ENCODE measurements at regions not wholly inside any gene's neighbourhood (a gene's known extent, or its start where the extent isn't known, plus 50 kb on each side); places are given as distances from the start of the nearest gene placed in this dataset.

- Histone ChIP-seq H3K9me3 (ENCODE audit: control insufficient read depth, insufficient read depth, low read depth, low read length) (no peaks in the 10 kb centered on the region), H3K4me3 (ENCODE audit: low read depth, low read length) (no peak overlapping the region), H3K36me3 (ENCODE audit: control insufficient read depth in 2 of 2, insufficient read depth in 1 of 2, low read length in 2 of 2) (no peaks in the 10 kb centered on the region), H3K27ac (ENCODE audit: extremely low read depth, low read depth, low read length) (no peak overlapping the region), H3K4me1 (ENCODE audit: control insufficient read depth, insufficient read depth, low read length) (no peaks in the 10 kb centered on the region)
- CTCF ChIA-PET: interaction anchor here (0.7 kb wide), 1 partner anchor 423 kb away, joined by 3 read pairs; no protein-coding TSS in a partner anchor
- TF ChIP-seq GLIS2 (tag by site-specific recombination; IDR thresholded peaks at IDR 0.05) (no peak), CTCF (tag by site-specific recombination; IDR thresholded peaks at IDR 0.05) (no peak), REPIN1 (tag by site-specific recombination; IDR thresholded peaks at IDR 0.05; ENCODE audit: low read depth) (no peak)
- POLR2A ChIA-PET: no interaction called here
Measured at GRCh38 chr7:109020251-109020650, 450.6 kb downstream of the DNAJB9 start.

- CTCF ChIA-PET: no interaction called here
- no peak overlapping the region for H3K4me3 ChIP-seq (ENCODE audit: low read depth, low read length)
Measured at GRCh38 chr7:109021390-109021789, 451.7 kb downstream of the DNAJB9 start.

GRCh38 chr7:109029866-109030265 is 460.2 kb downstream of the DNAJB9 start:
- Histone ChIP-seq H3K4me3 (ENCODE audit: low read depth, low read length) (no peak overlapping the region), H3K9me3 (ENCODE audit: control insufficient read depth, insufficient read depth, low read depth, low read length) (no peaks in the 10 kb centered on the region), H3K4me1 (ENCODE audit: control insufficient read depth, insufficient read depth, low read length) (no peaks in the 10 kb centered on the region), H3K27ac (ENCODE audit: extremely low read depth, low read depth, low read length) (no peak overlapping the region), H3K36me3 (ENCODE audit: control insufficient read depth in 2 of 2, insufficient read depth in 1 of 2, low read length in 2 of 2) (no peaks in the 10 kb centered on the region)
- POLR2A ChIA-PET: no interaction called here
- CTCF ChIA-PET: no interaction called here
- TF ChIP-seq ZNF596 (tag by site-specific recombination; IDR thresholded peaks at IDR 0.05) (no peak), ZBTB11 (tag by site-specific recombination; conservative IDR thresholded peaks at IDR 0.05; ENCODE audit: low read depth) (no peak), ZNF501 (tag by site-specific recombination; IDR thresholded peaks at IDR 0.05) (no peak), SALL2 (tag by site-specific recombination; IDR thresholded peaks at IDR 0.05; ENCODE audit: borderline replicate concordance) (no peak), ATF2 (tag by site-specific recombination; IDR thresholded peaks at IDR 0.05; ENCODE audit: low read depth) (no peak), ZNF843 (tag by site-specific recombination; IDR thresholded peaks at IDR 0.05) (no peak), ZNF473 (tag by site-specific recombination; IDR thresholded peaks at IDR 0.05) (no peak), ZNF114 (tag by site-specific recombination; IDR thresholded peaks at IDR 0.05) (no peak), SP7 (tag by site-specific recombination; IDR thresholded peaks at IDR 0.05) (no peak), ZNF776 (tag by site-specific recombination; IDR thresholded peaks at IDR 0.05; ENCODE audit: borderline replicate concordance) (no peak), PATZ1 (tag by site-specific recombination; IDR thresholded peaks at IDR 0.05) (no peak)

More at GRCh38 chr7:109021390-109021789, 451.7 kb downstream of the DNAJB9 start:
- H3K4me1 ChIP-seq (ENCODE audit: control insufficient read depth, insufficient read depth, low read length): no peaks in the 10 kb centered on the region
- no peaks in the 10 kb centered on the region for H3K9me3 ChIP-seq (ENCODE audit: control insufficient read depth, insufficient read depth, low read depth, low read length)
- no peak for TF ChIP-seq GLI2 (tag by site-specific recombination; IDR thresholded peaks at IDR 0.05; ENCODE audit: borderline replicate concordance, low read depth)
- TF ChIP-seq ZNF324 (tag by site-specific recombination; IDR thresholded peaks at IDR 0.05): no peak
- no peak for TF ChIP-seq ZNF837 (tag by site-specific recombination; IDR thresholded peaks at IDR 0.05)
- no peak for TF ChIP-seq ZNF580 (tag by site-specific recombination; IDR thresholded peaks at IDR 0.05)
- TF ChIP-seq PRDM6 (tag by site-specific recombination; IDR thresholded peaks at IDR 0.05): no peak
- no peak for TF ChIP-seq ZNF404 (tag by site-specific recombination; IDR thresholded peaks at IDR 0.05)
- TF ChIP-seq GLIS2 (tag by site-specific recombination; IDR thresholded peaks at IDR 0.05): no peak
- TF ChIP-seq ZNF76 (tag by site-specific recombination; IDR thresholded peaks at IDR 0.05; ENCODE audit: borderline replicate concordance, low read depth): no peak
- no peak for TF ChIP-seq OVOL3 (tag by site-specific recombination; IDR thresholded peaks at IDR 0.05)
- no peak for TF ChIP-seq ZNF768 (tag by site-specific recombination; IDR thresholded peaks at IDR 0.05)
- no peak for TF ChIP-seq ZBTB1 (tag by site-specific recombination; IDR thresholded peaks at IDR 0.05)
- TF ChIP-seq ZNF132 (tag by site-specific recombination; IDR thresholded peaks at IDR 0.05; ENCODE audit: borderline replicate concordance): no peak
- POLR2A ChIA-PET: no interaction called here
- no peak overlapping the region for H3K27ac ChIP-seq (ENCODE audit: extremely low read depth, low read depth, low read length)
- H3K36me3 ChIP-seq (ENCODE audit: control insufficient read depth in 2 of 2, insufficient read depth in 1 of 2, low read length in 2 of 2): no peaks in the 10 kb centered on the region
